GM18502 (cell line): ENCODE measurements at regions not wholly inside any gene's neighbourhood (a gene's known extent, or its start where the extent isn't known, plus 50 kb on each side); places are given as distances from the start of the nearest gene placed in this dataset.
A peak's percentile ranks its signal among the peaks of the same experiment; 100 is the strongest.

ENCODE experiments used
- ATAC-seq: cut with Tn5 transposase; IDR thresholded peaks from one replicate; pipeline ENCODE4 v1.9.1; 2021; ENCODE audit warnings: mild to moderate bottlenecking; ENCODE audit not compliant: unreplicated experiment, poor library complexity

GRCh38 chr4:17132226-17132625 is 233.8 kb upstream of the LDB2 start:
- no peak for ATAC-seq

GRCh38 chr4:17128268-17128667 is 229.8 kb upstream of the LDB2 start:
- ATAC-seq: no peak

GRCh38 chr4:17126321-17126966 is 228.0 kb upstream of the LDB2 start:
- no peak for ATAC-seq

GRCh38 chr4:17124767-17125166 is 226.3 kb upstream of the LDB2 start:
- ATAC-seq: no peak

GRCh38 chr4:17120761-17121160 is 222.3 kb upstream of the LDB2 start:
- ATAC-seq: no peak

GRCh38 chr4:17117746-17118145 is 219.3 kb upstream of the LDB2 start:
- no peak for ATAC-seq

GRCh38 chr4:17115583-17115982 is 217.1 kb upstream of the LDB2 start:
- ATAC-seq: no peak

- ATAC-seq: no peak
Measured at GRCh38 chr4:17112292-17112659, 213.8 kb upstream of the LDB2 start.

- no peak for ATAC-seq
Measured at GRCh38 chr4:17109126-17109525, 210.7 kb upstream of the LDB2 start.

GRCh38 chr4:17103231-17103630 is 204.8 kb upstream of the LDB2 start:
- ATAC-seq: no peak

- ATAC-seq: no peak
Measured at GRCh38 chr4:17098996-17099395, 200.6 kb upstream of the LDB2 start.

- ATAC-seq: no peak
Measured at GRCh38 chr4:17098401-17098800, 200.0 kb upstream of the LDB2 start.

GRCh38 chr4:17097362-17097761 is 198.9 kb upstream of the LDB2 start:
- ATAC-seq: no peak

GRCh38 chr4:17096692-17097091 is 198.2 kb upstream of the LDB2 start:
- ATAC-seq: no peak

- ATAC-seq: no peak
Measured at GRCh38 chr4:17095771-17096170, 197.3 kb upstream of the LDB2 start.

- no peak for ATAC-seq
Measured at GRCh38 chr4:17094876-17095210, 196.4 kb upstream of the LDB2 start.

- no peak for ATAC-seq
Measured at GRCh38 chr4:17094159-17094875, 195.9 kb upstream of the LDB2 start.

GRCh38 chr4:17093481-17093880 is 195.0 kb upstream of the LDB2 start:
- ATAC-seq: peak; percentile 24

GRCh38 chr4:17092736-17093437 is 194.4 kb upstream of the LDB2 start:
- peak; percentile 84 for ATAC-seq

GRCh38 chr4:17091104-17091503 is 192.7 kb upstream of the LDB2 start:
- no peak for ATAC-seq

- no peak for ATAC-seq
Measured at GRCh38 chr4:17090063-17090462, 191.6 kb upstream of the LDB2 start.

- ATAC-seq: no peak
Measured at GRCh38 chr4:17085416-17085815, 187.0 kb upstream of the LDB2 start.
